ENCODE measurements at regions not wholly inside any gene's neighbourhood (a gene's known extent, or its start where the extent isn't known, plus 50 kb on each side); places are given as distances from the start of the nearest gene placed in this dataset.

DNA sequence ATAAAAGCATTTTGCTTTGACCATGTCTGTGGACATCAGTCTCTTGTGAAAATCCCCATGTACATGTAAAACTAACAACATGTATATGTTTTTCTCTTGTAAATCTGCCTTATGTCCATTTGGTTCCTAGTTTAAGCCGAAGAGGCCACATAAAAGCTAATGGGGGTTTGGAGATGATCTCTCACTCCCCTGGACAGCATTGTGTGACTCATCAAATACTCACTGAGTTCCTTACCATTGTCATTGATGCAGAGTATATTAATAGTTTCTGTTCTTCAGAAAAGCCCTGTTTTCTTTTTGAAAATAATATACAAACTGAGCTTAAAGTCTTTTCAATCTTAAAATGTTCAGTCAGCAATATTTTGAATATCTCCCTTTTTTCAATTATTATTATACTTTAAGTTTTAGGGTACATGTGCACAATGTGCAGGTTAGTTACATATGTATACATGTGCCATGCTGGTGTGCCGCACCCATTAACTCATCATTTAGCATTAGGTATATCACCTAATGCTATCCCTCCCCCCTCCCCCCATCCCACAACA, 536.7 kb upstream of the HTR2A start:
- no peak overlapping the region for H2AFZ ChIP-seq (ENCODE audit: low read length)
- H3K27me3 Mint-ChIP-seq (ENCODE audit: low read depth): no peaks in the 10 kb centered on the region
- H3K79me2 ChIP-seq (ENCODE audit: insufficient read depth, low read length): no peaks in the 10 kb centered on the region

More for the DNA sequence above, 536.7 kb upstream of the HTR2A start:
- Histone ChIP-seq H3K27ac (ENCODE audit: insufficient read length, low read depth, low read length) (no peak overlapping the region), H3K18ac (ENCODE audit: insufficient read length, low read depth, low read length) (no peak overlapping the region), H3K23ac (ENCODE audit: insufficient read length, low read depth, low read length) (no peak overlapping the region), H4K8ac (replicated peaks; ENCODE audit: insufficient read length, low read depth, low read length) (no peak overlapping the region), H2BK15ac (ENCODE audit: low read depth, low read length) (no peak overlapping the region), H2BK120ac (ENCODE audit: low read depth, low read length, poor library complexity, severe bottlenecking) (no peak overlapping the region), H3T11ph (ENCODE audit: low read length) (no peak overlapping the region), H2AK5ac (ENCODE audit: insufficient read length, low read length) (no peak overlapping the region), H3K9me3 (ENCODE audit: control insufficient read depth, low read depth, low read length) (no peaks in the 10 kb centered on the region), H3K79me1 (ENCODE audit: insufficient read depth, low read depth, low read length, poor library complexity, severe bottlenecking) (no peaks in the 10 kb centered on the region), H2BK5ac (ENCODE audit: insufficient read length, low read length) (no peak overlapping the region), H2BK12ac (ENCODE audit: insufficient read length, low read depth, low read length) (no peak overlapping the region), H3K23me2 (ENCODE audit: insufficient read length, low read depth, low read length, poor library complexity, severe bottlenecking) (no peaks in the 10 kb centered on the region), H3K14ac (ENCODE audit: insufficient read depth, low read length) (no peak overlapping the region), H4K91ac (ENCODE audit: insufficient read length, low read depth, low read length) (no peak overlapping the region), H4K20me1 (ENCODE audit: control insufficient read depth, insufficient read depth, insufficient read length) (no peaks in the 10 kb centered on the region), H3K4ac (ENCODE audit: low read depth, low read length) (no peak overlapping the region), H3K27me3 (ENCODE audit: insufficient read depth, low read length) (no peaks in the 10 kb centered on the region), H3K4me1 (ENCODE audit: insufficient read depth, low read length) (no peaks in the 10 kb centered on the region), H3K56ac (ENCODE audit: insufficient read length, low read depth, low read length) (no peak overlapping the region), H3K9ac (ENCODE audit: extremely low read depth, insufficient read length, low read length) (no peak overlapping the region), H4K5ac (ENCODE audit: insufficient read length, low read depth, low read length) (no peak overlapping the region), H3K4me2 (ENCODE audit: insufficient read depth, insufficient read length, low read length) (no peak overlapping the region), H2BK20ac (ENCODE audit: low read depth, low read length, poor library complexity, severe bottlenecking) (no peak overlapping the region)
- TF ChIP-seq, protein P1, sequence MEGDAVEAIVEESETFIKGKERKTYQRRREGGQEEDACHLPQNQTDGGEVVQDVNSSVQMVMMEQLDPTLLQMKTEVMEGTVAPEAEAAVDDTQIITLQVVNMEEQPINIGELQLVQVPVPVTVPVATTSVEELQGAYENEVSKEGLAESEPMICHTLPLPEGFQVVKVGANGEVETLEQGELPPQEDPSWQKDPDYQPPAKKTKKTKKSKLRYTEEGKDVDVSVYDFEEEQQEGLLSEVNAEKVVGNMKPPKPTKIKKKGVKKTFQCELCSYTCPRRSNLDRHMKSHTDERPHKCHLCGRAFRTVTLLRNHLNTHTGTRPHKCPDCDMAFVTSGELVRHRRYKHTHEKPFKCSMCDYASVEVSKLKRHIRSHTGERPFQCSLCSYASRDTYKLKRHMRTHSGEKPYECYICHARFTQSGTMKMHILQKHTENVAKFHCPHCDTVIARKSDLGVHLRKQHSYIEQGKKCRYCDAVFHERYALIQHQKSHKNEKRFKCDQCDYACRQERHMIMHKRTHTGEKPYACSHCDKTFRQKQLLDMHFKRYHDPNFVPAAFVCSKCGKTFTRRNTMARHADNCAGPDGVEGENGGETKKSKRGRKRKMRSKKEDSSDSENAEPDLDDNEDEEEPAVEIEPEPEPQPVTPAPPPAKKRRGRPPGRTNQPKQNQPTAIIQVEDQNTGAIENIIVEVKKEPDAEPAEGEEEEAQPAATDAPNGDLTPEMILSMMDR (conservative IDR thresholded peaks at IDR 0.05): no peak
- Mint-ChIP-seq H3K4me1 (no peaks in the 10 kb centered on the region), H3K36me3 (ENCODE audit: insufficient read depth in 1 of 3, low read depth in 3 of 3) (peaks cover 0 to 5% (median 2%) of the 10 kb centered on the region in 3 experiments; a peak in 3 of 7 replicates), H3K9me3 (peaks cover 6 to 10% of the 10 kb centered on the region in 2 experiments; a peak in 4 of 5 replicates), H3K4me3 (no peak overlapping the region), H3K27ac (no peak overlapping the region)
- WGBS (ENCODE audit: extremely low coverage, insufficient read length, low lambda C conversion rate): no CpG with 5 or more reads among the region's 2 CpGs
- no peak for DNase-seq

Measured in H9 (cell line).